ENCODE measurements at regions not wholly inside any gene's neighbourhood (a gene's known extent, or its start where the extent isn't known, plus 50 kb on each side); places are given as distances from the start of the nearest gene placed in this dataset.
"Not testable (repeated sequence)": the region's sequence is repeated elsewhere in the genome, so short reads cannot be mapped to it uniquely, and the experiment has no call there.

DNA sequence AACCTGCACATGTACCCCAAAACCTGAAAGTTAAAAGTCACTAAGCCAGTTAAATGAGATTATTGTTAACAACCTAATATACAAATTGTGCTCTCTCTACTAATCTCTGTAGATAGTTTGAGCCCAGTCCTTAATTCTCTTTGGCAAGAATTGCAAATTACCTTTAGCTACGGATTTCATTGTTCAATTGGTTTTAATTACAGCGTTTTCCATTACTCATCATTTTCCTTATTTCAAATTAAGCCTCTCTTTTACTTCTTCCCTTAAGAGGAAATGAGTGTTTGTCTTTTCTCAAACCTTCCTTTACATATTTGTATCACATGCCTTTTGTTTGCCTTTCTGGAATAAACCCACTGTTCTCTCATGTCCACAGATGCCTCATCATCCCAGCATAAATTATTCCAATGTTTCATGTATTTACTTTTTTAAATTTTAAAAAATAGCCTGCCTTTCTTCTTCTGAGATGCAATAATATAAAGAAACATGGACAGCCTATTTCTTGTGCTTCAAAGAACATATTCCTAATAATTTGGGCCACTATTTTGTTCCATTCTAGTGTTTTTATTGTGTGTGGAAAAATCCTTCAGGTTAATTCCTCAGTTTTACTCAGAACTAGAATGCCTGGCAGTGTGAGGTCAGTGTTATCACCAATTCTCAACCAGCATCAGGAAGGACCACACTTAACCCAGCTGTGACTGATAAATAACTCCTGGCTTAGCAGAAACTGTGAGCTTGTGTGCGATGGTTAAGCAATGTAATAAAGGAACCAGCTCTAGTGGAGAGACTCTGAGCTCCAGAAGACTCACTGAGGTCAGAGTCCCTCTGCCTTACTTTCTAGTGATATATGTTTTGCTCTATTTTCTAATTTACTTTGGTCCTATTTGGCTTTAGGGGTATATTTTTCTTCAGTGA lies 600.5 kb downstream of the LTN1 start:
- no peak for DNase-seq (ENCODE audit: low read depth in 4 of 4, low spot score in 3 of 4)

DNA sequence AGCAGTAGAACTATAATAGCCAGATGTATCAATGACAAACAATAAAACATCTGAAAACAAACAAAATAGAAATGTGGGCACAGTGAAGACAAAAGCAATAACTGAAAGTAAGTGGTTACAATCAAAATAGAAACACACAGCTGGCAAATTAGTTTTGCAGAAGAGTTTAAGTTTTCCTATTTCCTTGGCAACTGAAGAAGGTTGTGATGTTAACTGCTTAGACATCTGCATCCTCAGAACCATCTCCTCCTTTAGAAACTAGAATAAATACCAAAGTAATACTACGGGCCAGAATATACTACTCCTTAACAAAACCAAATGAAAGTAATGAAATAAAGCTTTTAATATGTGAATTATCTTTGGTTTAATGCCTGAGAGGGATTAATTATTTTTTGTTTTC lies 605.5 kb downstream of the LTN1 start:
- no peak for DNase-seq (ENCODE audit: low read depth in 4 of 4, low spot score in 3 of 4)

DNA sequence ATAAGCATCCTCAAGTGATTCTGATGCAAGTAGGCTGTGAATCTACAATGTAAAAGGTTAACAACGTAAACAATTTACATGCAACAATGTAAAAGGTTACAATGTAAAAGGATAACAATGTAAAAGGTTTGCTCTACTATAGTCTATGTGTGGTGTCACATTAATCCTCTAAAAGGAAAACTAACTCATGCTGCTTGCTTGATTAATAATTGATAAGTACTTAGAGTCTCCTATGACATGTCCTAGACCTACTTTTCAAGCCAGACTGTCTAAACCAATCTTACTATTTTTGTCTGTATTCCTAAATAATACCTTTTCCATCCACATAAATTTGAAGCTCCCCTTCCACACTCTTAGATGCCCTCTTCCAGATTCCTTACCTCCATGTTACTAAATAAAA lies 606.8 kb downstream of the LTN1 start:
- DNase-seq (ENCODE audit: low read depth in 4 of 4, low spot score in 3 of 4) = no peak

DNA sequence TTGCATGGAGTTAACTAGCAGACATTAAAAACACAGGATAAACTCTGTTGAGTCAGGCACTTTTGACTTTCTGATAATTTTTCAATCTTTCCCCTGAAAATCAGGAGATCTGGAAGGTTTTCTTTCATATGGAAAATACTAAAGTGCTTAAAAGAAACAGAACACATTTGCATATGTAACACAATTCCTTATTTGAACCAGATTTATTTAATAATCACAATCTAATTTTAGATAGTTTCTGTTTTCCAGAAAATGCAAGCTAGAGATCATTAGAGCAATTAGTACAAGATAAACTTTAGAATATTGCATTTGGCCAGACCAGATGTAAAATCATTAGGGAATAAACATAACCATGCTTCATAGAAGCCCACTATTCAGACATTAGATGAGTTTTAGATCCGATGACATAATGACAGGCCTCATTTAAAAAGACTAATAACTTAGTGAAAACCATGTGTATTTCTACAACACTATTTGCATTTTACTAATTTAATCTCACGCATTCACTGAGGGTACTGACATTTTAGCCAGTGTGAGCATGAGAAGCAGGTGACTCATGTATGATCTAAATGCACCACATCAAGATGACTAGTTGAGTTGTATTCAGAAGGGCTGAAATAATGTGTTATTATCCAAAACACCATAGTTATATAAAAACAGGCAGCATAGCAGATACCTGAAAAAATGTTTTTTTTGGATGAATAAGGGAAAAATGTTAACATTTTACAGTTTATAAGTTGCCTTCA lies 611.5 kb downstream of the LTN1 start:
- DNase-seq (ENCODE audit: low read depth in 4 of 4, low spot score in 3 of 4) = not testable (repeated sequence)

DNA sequence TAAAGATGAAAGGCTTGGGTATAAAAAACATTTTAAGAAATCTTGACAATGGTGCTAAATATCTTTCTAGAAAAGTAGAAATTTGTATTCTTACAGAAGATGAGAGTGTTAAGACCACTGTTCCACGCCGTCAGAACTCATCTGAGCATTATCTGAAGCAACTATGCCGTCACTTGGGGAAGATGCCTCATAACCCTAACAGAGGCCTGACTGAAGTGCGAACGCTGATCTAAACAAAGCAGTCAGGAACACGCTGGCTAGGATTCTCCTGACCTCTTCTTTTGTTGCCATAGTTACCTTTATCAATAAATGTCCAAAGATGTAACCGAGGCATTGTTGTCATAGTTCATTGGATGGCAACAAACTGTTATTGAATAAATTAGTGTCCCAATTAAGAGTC lies 612.4 kb downstream of the LTN1 start:
- DNase-seq (ENCODE audit: low read depth in 4 of 4, low spot score in 3 of 4) = no peak

DNA sequence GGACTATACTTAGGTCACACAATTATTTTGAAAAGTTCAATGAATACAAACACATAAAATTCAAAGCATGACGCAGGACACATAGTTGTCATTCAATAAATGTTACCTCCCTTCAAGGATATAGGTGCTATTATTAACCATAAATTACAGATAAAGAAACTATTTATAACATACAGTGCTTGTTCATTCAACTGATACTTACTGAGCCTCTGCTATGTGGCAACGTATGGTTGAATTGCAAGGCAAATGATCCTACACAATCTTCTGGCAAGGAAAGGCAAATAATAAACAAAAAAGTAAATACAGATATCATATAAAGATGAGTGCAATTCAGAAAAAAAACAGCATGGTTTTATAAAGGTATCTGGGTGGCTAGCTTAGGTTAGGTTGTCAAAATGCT lies 614.7 kb downstream of the LTN1 start:
- DNase-seq (ENCODE audit: low read depth in 4 of 4, low spot score in 3 of 4) = no peak

DNA sequence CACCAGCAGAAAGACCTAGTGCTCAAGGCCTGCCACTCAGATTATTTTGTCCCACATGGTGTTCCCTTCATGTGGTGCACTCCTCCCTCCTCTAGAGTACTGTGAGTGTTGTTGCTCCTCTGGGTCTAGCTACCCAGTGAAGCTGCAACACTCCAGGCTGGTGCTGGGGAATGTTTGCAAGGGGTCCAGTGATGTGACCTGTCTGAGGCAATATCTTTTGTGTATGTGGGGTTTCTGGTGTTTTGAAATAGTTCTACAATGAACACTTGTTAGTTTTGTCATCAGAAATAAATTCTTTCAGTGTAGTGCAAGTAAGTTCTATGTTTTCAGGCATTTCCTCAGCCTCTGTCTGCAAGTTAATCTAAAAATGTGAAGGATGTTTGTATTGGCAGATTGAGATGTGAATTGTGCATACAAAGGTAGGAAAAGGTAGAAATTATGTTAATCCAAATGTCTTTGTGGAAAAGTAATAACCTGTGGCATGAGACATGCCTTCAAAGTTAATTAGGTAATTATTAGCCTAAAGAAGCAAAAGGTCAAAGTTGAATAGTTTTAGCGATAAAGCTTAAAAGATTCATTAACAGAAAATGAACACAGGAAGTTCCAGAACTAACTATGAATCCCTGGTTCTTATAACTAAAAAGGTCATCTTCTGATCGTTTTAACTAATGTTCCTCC lies 616.8 kb downstream of the LTN1 start:
- no peak for DNase-seq (ENCODE audit: low read depth in 4 of 4, low spot score in 3 of 4)

DNA sequence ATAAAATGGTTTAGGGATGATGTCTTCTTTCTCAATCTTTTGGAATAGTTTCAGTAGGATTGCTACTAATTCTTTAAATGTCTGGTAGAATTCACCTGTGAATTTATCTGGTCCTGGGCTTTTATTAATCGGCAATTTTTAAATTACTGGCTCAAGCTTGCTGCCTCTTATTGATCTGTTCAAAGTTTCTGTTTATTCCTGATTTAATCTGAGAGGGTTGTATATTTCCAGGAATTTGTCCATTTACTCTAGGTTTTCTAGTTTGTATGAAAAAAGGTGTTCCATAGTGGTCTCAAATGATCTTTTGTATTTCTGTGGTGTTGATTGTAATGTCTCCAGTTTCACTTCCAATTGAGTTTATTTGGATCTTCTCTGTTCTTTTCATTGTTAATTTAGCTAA lies 617.8 kb downstream of the LTN1 start:
- no peak for DNase-seq (ENCODE audit: low read depth in 4 of 4, low spot score in 3 of 4)

DNA sequence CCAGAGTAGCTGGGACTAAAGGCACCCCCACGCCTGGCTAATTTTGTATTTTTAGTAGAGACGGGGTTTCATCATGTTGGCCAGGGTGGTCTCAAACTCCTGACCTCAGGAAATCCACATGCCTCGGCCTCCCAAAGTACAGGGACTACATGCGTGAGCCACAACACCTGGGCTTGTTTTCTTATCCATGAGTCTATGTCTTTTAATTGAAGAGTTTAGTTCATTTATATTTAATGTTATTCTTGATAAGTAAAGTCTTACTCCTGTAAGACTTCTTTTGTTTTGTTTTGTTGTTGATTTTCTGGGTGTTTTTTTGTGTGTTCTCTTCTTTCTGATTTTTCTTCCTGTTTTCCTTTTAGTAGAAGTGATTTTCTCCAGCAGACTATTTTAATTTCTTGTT lies 621.0 kb downstream of the LTN1 start:
- no peak for DNase-seq (ENCODE audit: low read depth in 4 of 4, low spot score in 3 of 4)

DNA sequence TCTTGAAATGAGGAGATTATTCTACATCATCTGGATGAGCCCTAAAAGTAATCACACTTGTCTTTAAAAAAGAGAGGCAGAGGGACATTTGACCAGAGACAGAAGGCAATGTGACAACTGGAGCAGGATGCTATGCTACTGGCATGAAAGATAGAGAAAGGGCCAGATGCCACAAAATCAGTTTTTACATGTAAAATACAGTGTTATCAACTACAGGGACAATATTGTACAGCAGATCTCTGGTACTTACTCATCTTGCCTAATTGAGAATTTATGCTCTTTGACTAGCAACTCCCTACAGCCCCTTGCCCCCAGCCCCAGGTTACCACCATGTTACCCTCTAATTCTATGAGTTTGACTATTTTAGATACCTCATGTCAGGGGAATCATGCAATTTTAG lies 633.4 kb downstream of the LTN1 start:
- no peak for DNase-seq (ENCODE audit: low read depth in 4 of 4, low spot score in 3 of 4)

DNA sequence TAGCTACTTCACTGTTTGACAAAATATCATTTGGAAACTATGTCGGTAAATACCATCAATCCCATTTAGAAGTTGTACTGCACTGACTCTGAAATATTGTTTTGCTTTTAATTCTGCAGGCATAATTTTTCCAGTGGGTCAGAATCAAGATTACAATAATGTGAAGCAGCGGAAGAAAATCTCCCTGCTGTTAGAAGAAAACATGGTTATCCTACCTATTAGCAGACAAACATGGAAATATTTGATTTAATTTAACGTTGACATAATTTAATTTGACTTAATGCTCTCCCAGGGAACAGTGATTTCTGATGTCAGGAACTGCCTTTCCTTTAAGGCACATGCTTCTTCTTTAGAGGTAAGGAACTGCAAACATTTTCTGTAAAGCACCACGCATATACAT lies 634.0 kb downstream of the LTN1 start:
- no peak for DNase-seq (ENCODE audit: low read depth in 4 of 4, low spot score in 3 of 4)

DNA sequence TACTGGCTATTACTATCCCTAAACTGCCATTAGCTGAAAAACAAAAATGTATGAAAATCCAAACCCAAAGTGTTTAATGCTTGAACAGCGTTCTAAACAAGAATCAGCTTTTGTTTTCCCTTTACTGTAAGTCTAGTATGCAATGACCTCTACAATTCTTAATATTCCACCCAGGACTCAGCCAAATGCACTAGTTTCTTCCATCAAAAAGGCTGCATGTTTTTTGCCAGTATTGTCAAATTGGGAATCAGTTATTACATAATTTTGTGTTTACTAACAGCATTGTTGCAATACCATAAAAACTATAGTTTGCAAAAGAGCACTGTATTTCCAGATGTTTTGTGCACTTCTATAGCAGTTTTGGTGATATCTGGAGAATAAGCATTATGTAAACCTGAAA lies 634.5 kb downstream of the LTN1 start:
- no peak for DNase-seq (ENCODE audit: low read depth in 4 of 4, low spot score in 3 of 4)

DNA sequence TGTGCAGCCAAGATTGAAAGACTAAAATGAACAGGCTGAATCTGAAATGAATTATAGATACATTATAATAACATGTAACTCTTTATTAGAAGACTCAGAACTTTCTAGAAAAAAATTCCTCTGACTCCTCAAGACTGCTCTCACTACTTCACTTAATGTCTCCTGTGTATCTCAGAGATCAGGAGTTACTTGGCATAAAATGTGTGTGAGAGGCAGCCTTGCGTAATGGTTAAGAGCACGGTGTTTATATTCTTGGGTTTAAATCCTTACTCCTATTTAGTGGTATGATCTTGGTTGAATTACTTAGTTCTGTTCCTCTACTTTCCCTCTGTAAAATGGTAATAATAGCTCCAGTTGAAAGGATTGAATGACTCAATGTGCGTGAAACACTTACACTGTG lies 634.9 kb downstream of the LTN1 start:
- DNase-seq (ENCODE audit: low read depth in 4 of 4, low spot score in 3 of 4) = no peak

DNA sequence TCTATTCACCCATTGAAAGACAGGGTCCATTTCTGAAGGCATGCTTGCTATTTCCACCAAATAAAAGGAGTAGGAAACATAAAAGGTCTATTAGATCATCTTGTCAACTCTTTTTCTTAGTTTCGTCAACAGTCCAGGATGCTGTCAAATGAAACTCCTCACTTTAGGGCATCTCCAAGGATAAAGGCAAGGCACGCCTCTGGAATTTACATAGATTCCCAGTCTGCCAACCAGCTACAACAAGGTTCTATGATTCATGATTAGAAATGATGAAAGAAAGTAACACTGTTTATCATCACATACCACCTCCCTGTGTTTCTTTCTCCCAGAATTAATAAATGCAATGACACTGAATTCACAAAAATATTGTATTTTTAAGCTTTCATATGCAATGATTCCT lies 636.3 kb downstream of the LTN1 start:
- DNase-seq (ENCODE audit: low read depth in 4 of 4, low spot score in 3 of 4) = no peak

DNA sequence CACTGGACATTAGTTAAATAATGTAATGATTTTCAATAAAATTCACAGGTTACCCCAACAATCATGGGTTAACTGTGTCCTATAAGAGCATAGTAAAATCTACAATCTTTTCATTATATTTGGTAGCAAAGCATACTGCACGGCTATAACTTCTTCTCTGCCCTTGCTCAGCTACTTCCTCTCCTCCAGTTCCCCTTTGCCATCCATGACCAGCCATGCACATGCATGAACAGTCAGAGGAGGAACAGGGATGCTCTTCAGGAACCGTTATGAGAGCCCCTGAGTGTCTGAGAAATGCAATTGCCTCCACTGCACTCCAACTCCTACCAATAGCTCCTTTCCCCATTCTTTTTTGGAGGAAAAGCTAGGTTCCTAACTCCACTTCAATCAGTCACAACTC lies 646.7 kb downstream of the LTN1 start:
- no peak for DNase-seq (ENCODE audit: low read depth in 4 of 4, low spot score in 3 of 4)

DNA sequence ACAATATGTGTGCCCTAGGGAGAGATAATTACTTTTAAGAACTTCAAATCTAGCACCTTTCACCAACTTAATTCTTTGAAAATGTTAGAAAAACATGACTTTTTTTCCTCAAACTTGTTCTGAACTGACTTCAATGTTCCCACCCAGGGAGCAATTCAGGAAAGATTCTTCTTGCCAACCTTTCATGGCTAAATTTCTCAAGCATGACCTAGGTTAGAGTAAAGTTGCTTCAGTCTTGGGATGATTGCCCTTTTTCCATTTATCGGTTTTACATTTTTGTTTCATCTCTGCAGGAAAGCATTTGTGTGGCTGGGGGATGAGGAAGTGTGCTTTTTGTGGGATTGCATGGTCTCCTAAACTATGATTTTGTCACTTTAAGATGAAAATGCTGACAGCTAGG lies 647.7 kb downstream of the LTN1 start:
- DNase-seq (ENCODE audit: low read depth in 4 of 4, low spot score in 3 of 4) = no peak

DNA sequence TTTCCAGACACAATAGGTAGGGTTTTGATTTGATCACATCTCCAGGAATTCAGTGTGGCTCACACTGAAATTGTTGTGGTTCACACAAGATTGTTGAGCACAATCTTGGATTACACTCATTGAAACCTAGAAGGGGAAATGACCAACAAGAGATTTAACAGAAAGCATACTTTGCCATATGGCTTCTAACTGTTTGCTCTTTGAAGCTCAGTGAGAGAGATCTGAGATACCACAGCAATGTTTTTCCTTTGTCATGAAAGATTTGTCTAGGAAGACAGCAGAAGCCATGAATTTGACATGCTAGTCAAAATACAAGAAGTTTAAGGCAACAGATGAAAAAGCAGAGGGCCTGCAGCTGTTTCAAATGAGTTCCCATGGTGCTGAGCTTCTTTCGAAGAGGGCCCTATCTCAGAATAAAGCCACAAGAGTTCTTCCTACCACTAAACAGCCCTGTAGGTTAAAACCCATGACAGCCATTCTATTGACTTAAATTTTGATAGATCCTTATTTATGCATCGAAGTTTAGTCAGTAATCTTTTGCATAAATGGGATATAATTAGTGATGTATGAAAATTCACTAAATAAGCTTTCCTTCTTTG lies 650.4 kb downstream of the LTN1 start:
- no peak for DNase-seq (ENCODE audit: low read depth in 4 of 4, low spot score in 3 of 4)

DNA sequence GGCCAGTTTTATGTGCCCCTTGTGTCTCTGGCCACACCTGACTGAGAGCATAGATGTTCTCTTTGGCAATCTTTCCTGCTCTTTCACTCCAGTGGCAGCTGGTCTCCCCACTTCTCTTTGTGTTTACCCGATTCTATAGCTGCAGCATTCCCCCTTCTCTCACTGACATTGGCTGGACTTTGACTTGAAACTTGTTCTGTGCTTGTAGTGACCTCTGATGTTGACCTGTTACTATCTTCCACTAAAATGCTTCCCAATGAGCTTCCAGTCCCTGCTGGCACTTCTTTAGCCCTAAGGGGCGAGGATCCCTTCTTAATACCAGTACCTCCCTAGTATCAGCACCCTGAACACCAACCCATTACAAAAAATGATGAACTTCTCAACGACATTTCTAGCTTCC lies 653.3 kb downstream of the LTN1 start:
- DNase-seq (ENCODE audit: low read depth in 4 of 4, low spot score in 3 of 4) = no peak

DNA sequence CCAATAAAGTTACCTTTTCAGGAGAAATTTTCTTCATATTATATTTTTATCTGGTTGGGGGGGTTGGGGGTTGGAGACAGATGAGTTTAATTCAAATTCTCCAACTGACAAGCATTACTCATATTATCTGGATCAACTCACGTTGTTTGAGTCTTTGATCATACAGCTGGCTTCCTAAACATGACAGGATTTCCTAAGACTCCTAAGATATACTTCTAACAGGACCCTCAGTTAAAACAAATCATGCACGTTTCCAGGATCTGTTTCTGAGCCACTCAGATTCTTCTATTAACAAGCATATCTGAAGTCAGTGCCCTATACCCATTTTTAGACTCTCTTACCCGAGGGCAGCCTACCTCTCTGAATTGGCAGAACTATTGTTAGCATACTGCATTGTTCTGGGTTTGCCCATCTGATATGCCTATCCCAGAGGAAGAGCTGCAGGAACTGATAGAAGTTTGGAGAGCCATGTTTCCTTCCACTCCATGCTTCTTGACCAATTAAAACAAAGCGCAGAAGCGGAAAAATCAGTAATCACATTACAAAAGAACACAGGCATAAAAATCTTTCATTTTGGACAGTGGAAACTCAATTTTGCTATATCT lies 653.9 kb downstream of the LTN1 start:
- no peak for DNase-seq (ENCODE audit: low read depth in 4 of 4, low spot score in 3 of 4)

DNA sequence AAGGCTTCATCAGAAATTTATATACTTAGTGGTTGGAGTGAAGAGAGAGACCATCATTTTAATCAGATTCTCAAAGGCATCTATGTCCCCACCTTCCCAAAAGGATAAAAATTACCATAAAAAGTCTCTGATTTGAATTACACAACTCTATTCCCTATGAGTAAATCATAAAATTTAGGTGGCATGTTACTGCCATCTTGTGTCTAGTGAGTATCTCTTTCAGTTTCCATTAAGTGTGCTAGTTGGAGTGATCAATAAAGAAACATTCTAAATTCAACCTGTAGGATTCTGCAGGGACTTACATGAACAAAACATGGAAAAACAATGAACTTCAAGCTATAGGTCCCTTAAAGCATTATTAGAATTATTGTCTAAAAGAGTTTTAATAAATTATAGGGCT lies 655.4 kb downstream of the LTN1 start:
- peak in 1 of 4 donors; percentile 17 for DNase-seq (ENCODE audit: low read depth in 4 of 4, low spot score in 3 of 4)

DNA sequence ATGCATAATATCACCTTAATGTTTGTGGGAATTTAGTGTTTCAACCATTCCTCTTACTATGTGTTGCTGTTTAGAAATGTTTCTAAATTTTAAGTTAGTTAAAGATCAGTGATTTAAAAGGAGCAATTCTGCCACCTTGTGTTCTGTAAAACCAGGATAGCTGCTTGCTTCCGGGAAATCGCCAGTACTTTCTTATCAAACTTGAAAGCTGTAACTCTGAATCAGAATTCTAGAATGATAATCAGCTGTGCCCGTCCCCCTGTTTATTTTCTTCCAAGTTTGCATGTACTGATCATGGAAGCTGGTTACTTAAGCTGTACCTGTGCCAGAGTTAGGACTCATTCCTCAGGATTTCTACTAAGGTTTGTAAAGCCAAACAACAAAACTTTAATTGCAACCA lies 656.4 kb downstream of the LTN1 start:
- peak in 3 of 4 donors; percentile 45 to 60 (median 52) for DNase-seq (ENCODE audit: low read depth in 4 of 4, low spot score in 3 of 4)
